NCI-H2196 (cell line): ENCODE measurements at regions not wholly inside any gene's neighbourhood (a gene's known extent, or its start where the extent isn't known, plus 50 kb on each side); places are given as distances from the start of the nearest gene placed in this dataset.

Experiments
- DNase-seq: peaks from one replicate; lab custom pipeline; 2025; ENCODE audit not compliant: unreplicated experiment; lab: John Stamatoyannopoulos, UW

DNA sequence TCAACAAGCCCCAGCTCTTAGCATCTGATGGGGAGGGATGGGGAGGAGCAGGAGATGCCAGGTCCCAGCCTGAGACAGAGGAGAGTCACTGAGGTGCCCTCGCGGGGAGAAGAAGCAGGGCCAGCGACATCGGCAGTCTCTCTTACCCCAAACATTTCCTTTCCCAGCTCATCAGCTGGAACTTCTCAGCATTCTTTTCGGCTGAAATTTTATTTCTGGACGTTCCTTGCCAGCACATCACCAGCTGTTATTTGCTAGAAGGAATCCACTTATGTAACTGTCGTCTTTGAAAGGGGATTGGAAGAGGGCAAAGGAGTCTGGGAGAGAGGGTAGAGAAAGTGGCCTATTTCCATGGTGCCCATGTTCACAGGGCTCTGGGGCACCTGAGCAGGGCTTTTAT, 101.0 kb upstream of the SHH start:
- DNase-seq: no peak

DNA sequence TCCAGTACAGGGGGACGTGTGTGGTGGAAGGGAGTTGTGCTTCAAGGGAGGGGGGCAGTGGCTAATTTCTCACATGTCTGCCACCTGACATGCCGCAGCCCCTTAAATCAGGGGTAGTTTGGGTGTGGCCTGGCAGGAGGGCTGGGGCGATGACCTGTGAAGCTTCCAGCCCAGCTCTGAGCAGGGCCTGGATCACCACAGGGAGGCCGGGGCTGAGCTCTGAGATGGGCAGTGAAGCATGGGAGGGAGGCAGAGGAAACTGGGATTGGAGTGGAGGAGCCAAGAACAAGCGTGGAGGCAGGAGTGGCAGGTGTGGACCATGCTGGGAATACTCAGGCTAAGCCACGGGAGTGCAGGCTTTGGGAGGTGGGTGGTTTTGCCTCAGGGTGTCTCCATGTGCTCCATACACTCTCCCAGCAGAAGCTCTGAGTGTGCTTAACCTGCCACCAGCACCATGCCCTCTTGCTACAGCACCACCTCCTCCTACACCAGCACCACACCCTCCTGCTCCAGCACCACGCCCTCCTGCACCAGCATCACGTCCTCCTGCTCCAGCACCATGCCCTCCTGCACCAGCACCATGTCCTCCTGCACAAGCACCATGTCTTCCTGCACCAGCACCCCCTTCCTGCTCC, 99.3 kb upstream of the SHH start:
- DNase-seq: no peak

DNA sequence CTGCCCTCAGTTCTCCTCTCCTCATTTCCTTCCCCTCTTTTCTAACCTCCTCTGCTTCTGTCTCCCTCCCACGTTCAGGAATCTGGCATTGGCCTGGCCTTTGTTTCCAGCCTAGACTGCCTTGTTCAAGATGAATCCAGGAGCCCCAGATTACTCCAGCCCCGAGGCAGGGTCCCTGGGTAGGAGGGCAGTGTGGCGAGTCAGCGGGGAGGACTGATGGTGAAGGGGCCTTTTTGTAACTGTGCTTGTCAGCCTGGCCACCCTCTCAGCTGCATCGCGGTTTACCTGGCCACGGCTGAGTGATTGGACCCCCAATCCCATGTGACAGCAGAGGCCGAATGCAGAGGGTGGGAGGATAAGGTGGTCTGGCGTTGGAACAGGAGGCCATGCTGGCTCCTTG, 96.1 kb upstream of the SHH start:
- DNase-seq: no peak

DNA sequence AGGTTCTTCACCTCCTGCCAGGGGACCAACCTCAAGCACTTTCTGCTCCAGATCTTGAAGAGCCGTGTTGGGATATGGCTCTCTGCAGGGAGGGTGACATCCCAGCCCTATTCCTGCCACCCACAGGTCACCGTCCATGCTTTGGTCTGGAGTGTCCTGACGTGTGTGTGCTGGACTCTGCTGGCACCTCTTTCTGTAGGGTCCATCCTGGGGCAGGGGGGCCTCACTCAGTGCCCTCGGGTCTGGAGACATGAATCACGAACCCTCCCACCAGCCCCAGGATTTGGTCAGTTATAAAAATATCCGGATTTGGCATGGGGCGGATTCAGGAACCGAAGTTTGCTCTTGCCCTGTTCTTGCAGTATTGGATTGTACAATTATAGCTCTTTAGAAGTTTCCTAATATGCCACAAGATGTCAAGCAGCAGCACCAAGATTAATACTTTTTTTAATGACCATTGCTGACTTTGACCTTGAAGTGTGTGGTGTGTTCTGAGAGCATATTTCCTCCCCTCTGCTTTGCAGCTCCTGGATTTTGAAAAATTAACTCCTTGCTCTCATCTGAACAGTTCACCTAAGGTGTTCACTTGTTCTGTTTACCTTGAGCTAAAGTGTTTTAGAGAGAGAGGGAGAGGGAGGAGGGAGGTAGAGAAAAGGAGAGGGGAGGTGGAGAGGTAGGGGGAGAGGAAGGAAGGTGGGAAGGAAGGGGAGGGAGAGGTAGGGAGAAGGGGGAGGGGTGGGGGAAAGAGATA, 95.4 kb upstream of the SHH start:
- DNase-seq: no peak

DNA sequence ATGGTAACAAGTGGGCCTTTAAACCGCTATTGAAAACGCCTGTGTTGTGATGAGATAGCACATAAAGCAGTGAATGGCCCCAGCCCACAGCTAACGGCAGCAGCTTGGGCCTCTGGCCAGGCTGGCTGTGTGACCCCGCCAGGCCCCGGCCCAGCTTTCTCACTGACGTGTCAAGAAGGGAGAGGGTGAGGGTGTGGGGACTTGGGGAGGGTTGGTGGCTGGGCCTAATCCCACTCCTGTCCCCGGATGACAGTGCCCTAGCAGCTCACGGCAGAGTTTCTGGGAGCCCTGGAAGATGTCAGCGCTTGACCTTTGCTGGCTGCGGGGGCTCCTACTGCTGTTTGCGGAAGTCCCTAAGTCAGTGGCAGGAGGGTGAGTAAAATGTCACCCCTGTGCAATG, 88.9 kb upstream of the SHH start:
- DNase-seq: no peak

DNA sequence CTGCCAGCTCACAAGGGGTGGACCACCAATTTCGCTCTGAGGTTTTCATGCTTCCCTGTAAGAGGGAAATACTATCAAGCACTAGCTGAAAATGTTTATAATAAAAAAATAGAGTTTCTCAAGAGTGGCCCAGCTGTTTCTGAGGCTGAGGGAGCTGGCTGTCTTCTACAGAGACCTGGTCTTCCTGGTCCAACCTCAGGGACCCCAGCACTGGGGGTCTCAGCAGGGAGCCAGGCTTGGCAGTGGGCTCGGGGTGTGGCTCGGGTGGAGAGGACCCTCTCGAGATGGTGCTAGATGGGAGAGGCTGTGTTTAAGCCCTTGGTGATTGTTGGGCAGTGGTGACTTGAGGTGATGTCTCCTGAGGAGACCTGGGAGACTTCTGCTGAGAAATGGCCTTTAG, 87.3 kb upstream of the SHH start:
- DNase-seq: no peak

DNA sequence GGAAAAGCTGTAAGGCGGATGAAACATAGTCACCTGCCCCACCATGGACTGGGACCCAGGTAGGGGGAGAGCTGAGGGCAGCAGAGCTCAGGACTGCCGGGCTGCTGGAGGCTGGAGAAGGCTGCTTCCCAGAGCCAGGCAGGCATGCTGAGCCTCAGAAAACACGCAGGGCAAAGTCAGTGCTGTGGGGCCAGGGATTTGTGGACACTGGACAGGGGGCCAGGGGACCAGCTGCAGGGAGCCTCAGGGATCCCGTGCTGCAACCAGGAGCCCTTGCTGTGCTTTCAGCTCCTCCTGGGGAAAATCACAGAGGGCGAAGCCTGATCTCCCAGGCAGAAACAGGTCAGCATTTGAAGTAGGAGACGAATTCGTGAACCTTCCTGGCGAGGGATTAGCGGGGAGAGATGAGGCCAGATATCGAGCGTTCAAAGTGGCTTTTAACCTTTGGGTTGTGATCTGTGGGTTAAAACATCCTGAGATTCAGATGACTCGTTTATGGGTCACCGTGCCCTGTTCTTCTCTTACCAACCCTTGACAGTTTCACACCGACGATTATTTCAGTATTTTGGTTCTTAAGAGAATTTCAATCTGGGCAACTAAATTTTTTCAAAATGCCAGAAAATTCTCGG, 85.6 kb upstream of the SHH start:
- no peak for DNase-seq

DNA sequence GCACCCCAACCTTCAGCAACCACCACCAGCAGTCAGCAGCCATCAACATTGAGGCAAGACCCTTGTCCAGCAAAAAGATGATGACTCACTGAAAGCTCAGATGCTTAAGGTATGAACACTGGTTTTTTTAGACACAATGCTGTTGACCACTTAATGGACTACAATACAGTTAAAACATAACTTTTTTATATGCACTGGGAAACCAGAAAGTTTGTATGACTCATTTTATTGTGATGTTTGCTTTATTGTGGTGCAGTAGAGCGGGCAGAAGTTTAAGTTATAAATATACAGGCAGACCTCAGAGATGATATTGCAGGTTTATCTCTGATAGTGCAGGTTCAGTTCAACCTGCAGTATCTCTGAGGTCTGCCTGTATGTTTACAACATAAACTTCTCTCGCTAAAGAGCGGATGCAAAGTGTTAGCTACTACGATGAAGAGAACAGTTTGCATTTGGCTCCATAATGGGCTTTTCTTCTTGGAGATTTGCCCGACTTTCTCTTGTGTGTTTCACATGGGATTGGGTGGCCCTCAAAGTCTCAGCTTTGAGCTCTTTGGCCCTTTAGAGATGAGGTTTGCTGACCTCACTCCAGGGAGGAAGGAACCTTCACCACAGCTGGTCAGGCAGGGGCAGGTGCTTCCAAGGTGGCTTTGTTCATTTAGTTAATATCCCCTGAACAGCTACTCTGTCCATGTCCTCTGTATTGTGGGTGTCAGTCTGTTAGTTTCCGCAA, 84.4 kb upstream of the SHH start:
- DNase-seq: no peak

DNA sequence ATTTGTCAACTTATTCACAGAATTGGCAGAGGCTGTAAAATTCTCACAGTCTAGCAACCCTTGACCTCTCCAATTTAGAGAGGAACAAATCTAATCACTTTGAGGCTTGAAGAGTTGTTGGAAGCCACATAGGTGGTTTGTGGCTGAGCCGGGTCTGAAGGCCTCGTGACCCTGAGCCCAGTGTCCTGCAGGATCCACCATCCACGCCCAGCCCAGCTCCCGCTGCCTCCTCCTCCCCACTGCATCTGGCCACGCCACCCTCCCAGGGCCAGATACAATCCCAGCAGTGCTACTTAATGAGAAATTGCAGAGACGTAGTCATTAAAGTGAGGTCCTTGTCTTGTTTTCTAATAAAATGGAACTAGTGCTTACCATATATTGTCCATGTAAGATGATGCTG, 81.4 kb upstream of the SHH start:
- DNase-seq: no peak

DNA sequence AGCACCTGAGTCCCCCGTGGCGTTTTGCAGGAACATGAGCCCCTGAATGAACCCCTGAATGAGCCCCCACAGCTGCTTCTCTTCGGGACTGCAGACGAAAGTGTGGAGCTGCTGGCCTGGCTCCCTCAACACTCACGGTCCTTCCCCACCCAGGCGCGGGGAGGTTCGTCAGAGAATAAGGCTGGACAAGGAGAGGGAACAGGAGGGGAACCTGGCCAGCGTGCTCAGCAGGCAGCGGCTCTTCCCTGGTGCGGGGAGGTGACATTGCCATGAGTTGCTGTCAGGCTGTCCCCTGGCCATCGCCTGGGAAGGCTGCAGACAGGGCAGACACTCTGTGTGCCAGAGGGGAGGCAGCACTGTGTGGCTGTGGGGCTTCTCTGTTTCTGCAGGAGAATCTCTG, 80.9 kb upstream of the SHH start:
- no peak for DNase-seq

DNA sequence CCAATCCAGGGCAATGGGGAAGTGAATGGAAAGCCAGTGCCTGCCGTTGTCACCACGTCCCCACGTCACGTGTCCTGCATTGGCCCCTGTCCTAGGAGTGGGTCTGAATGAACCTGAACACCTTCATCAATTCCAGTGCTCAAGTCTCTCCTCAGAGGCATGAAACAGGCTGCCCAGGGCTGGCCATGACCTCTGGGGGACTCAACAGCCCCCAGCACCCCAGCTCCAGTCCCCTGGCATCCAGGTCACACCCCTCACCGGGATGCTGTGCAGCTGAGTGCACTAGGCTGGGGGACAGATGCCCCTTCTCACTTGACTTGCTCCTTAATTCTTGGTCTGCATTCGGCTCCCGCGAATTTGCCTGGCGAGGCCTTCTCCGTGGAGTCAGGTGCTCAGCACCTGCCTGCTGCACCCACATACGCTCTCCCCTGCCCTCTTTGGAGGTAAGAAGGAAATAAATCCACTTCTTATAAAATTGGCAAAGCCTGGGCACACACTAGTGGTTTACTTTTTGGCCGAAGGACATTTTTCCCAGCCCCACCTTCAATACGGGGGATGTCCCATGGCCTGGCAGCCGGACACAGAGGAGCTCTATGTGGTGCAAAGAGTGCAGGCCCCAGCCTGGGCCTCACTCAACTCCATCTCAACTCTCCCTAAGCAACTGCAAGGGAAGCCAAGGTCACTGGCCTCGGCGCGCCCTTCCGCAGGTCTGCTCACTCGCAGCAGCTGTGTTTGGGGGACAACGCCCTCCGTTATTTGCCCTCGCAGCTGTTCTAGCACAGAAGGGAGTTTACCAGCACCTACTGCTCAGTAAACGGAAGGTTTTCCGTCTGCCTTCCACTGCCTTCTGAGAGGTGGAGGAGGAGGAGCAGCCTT, 77.6 kb upstream of the SHH start:
- no peak for DNase-seq

DNA sequence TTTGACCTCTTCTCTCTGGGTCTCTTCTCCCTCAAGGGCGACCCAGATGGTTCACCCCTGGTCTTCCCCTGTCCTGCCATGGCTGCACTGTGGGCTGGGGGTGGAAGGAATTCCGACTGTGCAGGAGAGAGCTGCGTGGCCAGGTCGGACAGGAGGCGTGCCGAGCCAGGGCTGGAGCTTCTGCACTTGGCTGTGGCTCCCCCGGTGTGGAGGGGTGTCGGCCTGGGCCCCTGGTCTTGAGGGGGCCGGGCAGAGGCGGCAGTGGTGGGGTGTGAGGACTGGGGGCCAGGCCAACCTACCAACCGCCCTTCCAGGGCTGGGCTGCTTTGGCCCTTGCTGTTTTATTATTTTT, 74.9 kb upstream of the SHH start:
- no peak for DNase-seq

DNA sequence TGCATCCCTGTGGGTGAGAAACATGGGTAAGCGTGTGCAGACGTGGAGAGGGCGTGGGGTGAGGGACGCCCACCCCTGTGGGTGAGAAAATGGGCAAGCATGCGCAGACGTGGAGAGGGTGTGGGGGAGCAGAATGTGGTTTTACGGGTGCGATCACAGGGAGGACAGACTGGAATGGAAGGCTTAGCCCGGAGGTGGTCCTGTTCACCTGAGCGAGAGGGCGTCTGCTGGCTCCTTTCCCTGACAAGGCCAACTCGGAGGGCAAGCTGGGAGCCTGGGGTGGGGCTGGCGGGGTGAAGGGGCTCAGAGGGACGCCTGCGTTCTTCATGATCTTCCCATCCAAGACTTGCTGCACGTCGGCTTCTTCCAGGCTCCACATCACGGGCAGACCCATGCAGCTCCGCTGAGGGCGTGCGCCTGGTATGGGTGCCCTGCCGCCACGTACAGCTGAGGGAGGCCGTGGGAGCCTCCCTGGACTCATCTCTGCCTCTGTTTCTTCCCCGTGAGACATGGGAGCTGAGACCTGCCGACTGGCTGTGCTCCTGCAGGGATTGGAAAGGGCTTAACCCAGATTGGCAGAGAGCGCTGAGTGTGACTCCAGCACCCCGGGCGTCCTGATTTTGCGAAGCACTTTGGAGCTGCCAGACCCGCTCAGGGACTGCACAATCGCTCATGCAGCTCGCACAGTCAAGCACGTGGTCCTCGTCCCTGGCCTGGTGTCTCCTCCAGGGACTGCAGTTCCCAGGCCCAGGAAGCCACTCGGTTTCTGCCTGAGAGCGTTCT, 74.3 kb upstream of the SHH start:
- DNase-seq: no peak

DNA sequence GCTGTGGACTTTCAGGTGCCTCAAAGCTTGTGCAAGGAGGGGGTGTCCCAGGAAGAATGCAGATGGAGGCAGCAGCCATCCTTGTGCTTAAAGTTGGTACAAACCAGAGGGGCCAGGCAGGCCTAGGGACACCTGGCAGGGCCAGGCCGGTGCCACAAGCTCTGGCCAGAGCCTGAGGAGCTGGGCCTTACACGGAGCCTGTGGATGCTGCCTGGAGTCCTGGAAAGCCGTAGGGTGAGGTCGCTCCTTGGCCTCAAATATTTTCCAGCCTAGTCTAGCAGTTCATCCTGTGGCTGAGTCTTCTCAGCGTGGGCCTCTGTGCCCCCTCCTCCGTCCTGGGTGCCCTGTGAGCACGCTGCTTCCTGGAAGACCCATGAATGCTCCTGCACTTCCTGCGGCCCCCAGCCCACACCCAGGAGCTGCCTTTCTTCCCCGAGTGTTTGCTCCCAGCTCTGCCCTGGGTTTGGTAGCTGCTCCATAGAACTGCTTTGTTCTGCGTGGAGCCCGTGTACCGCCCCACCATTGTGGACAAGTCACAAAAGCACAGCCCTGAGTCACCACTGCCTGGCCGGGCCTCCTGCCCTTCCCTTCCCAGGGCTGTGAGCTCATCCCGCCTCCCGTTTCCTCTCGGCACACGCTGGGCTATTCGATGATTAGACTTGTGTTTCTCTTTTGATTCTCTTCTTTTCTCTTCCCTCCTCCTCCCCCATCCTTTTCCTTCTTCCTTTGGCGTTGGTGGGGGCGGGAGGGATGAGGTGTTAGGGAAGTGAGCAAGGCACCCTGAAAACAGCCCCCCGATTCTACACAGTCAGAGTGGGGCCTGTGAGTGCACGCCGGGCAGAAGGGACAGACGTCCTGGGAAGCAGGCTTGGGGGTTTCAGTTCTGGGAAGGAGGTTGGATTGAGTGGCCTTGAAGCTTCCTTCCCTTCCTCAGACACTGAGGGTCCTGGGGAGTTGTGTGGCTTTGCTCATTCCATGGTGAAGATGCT, 73.2 kb upstream of the SHH start:
- no peak for DNase-seq

DNA sequence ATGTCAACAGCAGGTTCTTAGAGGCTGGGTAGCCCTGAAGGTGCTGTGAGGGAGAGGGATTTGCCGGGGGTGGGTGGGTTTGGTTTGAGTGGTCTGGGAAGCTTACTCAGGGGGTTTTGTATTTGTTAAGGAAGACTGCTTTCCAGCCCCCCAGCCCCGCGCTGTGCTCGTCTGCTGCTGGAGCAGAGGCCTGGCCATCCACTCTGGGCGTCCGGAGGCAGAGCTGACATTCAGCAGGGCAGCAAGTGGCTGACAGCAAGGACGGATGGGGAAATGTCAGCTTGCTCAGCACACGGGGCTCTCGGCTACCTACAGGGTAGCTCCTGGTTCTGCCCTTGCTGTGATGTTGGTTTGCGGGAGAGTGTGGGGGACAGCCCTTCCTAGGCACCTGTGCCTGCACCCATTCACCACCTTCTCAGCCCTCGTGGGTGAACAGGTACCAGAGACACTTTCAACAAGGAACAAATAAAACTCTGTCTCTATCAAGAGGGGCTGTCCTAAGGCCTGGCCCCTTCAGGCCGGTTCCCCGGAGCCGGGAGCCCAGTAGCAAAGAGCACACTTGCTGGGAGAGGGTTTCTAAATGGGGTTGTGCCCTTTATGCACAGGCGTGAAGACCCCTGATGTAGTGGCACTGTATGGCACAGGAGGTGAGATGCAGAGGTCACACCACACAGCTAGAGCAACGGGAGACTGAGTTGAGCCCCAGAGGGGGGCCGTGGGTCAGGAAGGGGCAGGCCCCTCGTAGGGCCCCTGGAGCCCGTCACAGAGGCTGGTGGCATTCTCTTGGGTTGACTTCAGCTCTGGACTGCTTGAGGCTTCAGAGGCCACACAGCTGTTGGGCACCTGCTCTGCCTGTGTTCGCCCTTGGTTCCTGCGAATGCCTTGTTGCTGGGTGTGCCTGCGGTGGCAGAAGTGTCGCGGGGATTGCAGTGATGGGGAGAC, 72.2 kb upstream of the SHH start:
- no peak for DNase-seq

DNA sequence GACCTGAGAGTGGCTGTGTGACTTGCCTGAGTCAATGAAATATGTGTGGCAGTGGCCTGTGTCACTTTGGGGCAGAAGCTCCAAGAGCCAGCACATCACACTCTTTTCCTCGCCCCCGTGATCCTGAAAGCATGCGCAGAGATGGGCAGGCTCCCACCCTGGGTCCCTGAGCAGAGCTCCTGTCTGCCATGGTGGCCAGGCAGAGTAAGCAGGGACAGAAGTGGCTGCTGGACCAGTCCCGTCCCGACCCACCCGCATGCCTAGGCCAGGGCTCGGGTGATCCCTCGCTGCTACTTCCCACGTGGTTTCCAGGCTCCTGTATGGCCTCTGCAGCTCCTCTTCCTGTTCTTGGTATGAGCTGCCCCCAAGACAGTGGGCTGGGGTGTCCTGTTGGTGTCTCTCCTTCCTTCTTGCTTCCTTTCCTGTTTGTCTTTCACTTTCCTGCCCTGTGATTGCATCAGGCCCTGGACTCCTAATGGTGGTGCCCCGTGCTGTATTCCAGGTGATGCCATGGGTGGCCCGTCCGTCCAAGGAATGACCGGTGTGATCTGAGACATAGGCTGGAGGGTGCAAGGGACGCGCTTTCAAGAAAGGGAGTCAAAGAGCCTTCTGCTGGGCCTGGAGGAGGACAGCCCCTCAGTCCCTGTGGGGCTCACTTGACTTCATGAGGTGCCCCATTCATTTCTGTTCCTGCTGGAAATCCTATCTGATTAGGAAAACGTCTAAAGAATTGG, 71.4 kb upstream of the SHH start:
- DNase-seq: no peak

DNA sequence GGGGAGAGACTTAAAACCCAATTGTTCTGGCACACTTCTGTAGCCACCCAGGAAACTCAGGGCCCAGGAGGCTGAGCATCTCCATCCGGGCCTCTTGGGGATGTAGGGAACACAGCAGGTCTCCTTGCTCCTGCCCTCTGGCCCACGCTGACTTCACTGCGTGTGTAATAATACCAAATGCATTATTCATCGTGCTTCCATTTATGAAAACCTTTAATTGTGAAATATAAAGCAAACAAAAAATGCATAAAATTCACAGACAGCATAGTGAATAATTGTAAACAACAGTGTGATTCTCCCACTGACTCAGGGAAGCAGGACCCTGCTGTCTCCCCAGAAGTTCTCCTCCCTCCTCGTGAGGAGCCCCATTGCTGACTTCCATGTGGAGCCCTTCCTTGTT, 70.3 kb upstream of the SHH start:
- no peak for DNase-seq
